ENCODE measurements at regions not wholly inside any gene's neighbourhood (a gene's known extent, or its start where the extent isn't known, plus 50 kb on each side); places are given as distances from the start of the nearest gene placed in this dataset.

GRCh38 chr1:34532113-34532512, 222.7 kb upstream of the GJB5 start:
- H3K4me3 ChIP-seq (replicated peaks in 1 of 4; ENCODE audit: control extremely low read depth in 1 of 4, insufficient read depth in 1 of 4, low read depth in 3 of 4, low read length in 4 of 4) = no peak overlapping the region
- DNase-seq (ENCODE audit: low read depth in 2 of 2) = no peak

GRCh38 chr1:34538481-34538880, 216.4 kb upstream of the GJB5 start:
- H3K9me3 ChIP-seq (ENCODE audit: control insufficient read depth, insufficient read depth, low read depth, low read length) = no peaks in the 10 kb centered on the region
- DNase-seq (ENCODE audit: low read depth in 2 of 2) = no peak
- no peak overlapping the region for H3K27ac ChIP-seq (ENCODE audit: insufficient read depth, low read length)
- no peaks in the 10 kb centered on the region for H3K4me1 ChIP-seq (ENCODE audit: control insufficient read depth, extremely low read depth, insufficient read depth, low read length)
- no peak overlapping the region for H3K4me3 ChIP-seq (replicated peaks in 1 of 4; ENCODE audit: control extremely low read depth in 1 of 4, insufficient read depth in 1 of 4, low read depth in 3 of 4, low read length in 4 of 4)
- TF ChIP-seq CTCF (conservative IDR thresholded peaks at IDR 0.05 in 1 of 2, IDR thresholded peaks at IDR 0.05 in 1 of 2; ENCODE audit: low read depth in 1 of 2, low read length in 2 of 2) = no peak
- TF ChIP-seq EZH2 (IDR thresholded peaks at IDR 0.05; ENCODE audit: low read length, missing control alignments) = no peak
- H3K9ac ChIP-seq (ENCODE audit: insufficient read depth, low read length) = no peak overlapping the region
- no peaks in the 10 kb centered on the region for H3K36me3 ChIP-seq (ENCODE audit: control insufficient read depth, insufficient read depth, low read length)
- H3K27me3 ChIP-seq (ENCODE audit: control insufficient read depth, insufficient read depth, low read length) = no peaks in the 10 kb centered on the region
- no peaks in the 10 kb centered on the region for H3K79me2 ChIP-seq (ENCODE audit: control insufficient read depth, insufficient read depth, low read length)
- H3K4me2 ChIP-seq (ENCODE audit: extremely low read depth, insufficient read depth, low read length) = no peak overlapping the region
- H4K20me1 ChIP-seq (ENCODE audit: control insufficient read depth, extremely low read depth, insufficient read depth, low read length) = no peaks in the 10 kb centered on the region
- no peak overlapping the region for H2AFZ ChIP-seq (ENCODE audit: low read length)

More at GRCh38 chr1:34532113-34532512, 222.7 kb upstream of the GJB5 start:
- H3K9me3 ChIP-seq (ENCODE audit: control insufficient read depth, insufficient read depth, low read depth, low read length) = no peaks in the 10 kb centered on the region
- H3K27me3 ChIP-seq (ENCODE audit: control insufficient read depth, insufficient read depth, low read length) = no peaks in the 10 kb centered on the region
- H2AFZ ChIP-seq (ENCODE audit: low read length) = no peak overlapping the region
- H3K9ac ChIP-seq (ENCODE audit: insufficient read depth, low read length) = no peak overlapping the region
- no peaks in the 10 kb centered on the region for H4K20me1 ChIP-seq (ENCODE audit: control insufficient read depth, extremely low read depth, insufficient read depth, low read length)
- H3K36me3 ChIP-seq (ENCODE audit: control insufficient read depth, insufficient read depth, low read length) = no peaks in the 10 kb centered on the region
- H3K4me1 ChIP-seq (ENCODE audit: control insufficient read depth, extremely low read depth, insufficient read depth, low read length) = no peaks in the 10 kb centered on the region
- H3K27ac ChIP-seq (ENCODE audit: insufficient read depth, low read length) = no peak overlapping the region
- H3K79me2 ChIP-seq (ENCODE audit: control insufficient read depth, insufficient read depth, low read length) = no peaks in the 10 kb centered on the region
- H3K4me2 ChIP-seq (ENCODE audit: extremely low read depth, insufficient read depth, low read length) = no peak overlapping the region
- TF ChIP-seq EZH2 (IDR thresholded peaks at IDR 0.05; ENCODE audit: low read length, missing control alignments) (no peak), CTCF (conservative IDR thresholded peaks at IDR 0.05 in 1 of 2, IDR thresholded peaks at IDR 0.05 in 1 of 2; ENCODE audit: low read depth in 1 of 2, low read length in 2 of 2) (no peak)

- Histone ChIP-seq H3K9ac (ENCODE audit: insufficient read depth, low read length) (no peak overlapping the region), H3K79me2 (ENCODE audit: control insufficient read depth, insufficient read depth, low read length) (no peaks in the 10 kb centered on the region), H3K27ac (ENCODE audit: insufficient read depth, low read length) (no peak overlapping the region), H2AFZ (ENCODE audit: low read length) (no peak overlapping the region), H3K4me3 (replicated peaks in 1 of 4; ENCODE audit: control extremely low read depth in 1 of 4, insufficient read depth in 1 of 4, low read depth in 3 of 4, low read length in 4 of 4) (no peak overlapping the region), H3K36me3 (ENCODE audit: control insufficient read depth, insufficient read depth, low read length) (no peaks in the 10 kb centered on the region), H3K9me3 (ENCODE audit: control insufficient read depth, insufficient read depth, low read depth, low read length) (no peaks in the 10 kb centered on the region), H3K4me1 (ENCODE audit: control insufficient read depth, extremely low read depth, insufficient read depth, low read length) (no peaks in the 10 kb centered on the region), H3K27me3 (ENCODE audit: control insufficient read depth, insufficient read depth, low read length) (no peaks in the 10 kb centered on the region), H3K4me2 (ENCODE audit: extremely low read depth, insufficient read depth, low read length) (no peak overlapping the region), H4K20me1 (ENCODE audit: control insufficient read depth, extremely low read depth, insufficient read depth, low read length) (no peaks in the 10 kb centered on the region)
- no peak for DNase-seq (ENCODE audit: low read depth in 2 of 2)
- TF ChIP-seq EZH2 (IDR thresholded peaks at IDR 0.05; ENCODE audit: low read length, missing control alignments) (no peak), CTCF (conservative IDR thresholded peaks at IDR 0.05 in 1 of 2, IDR thresholded peaks at IDR 0.05 in 1 of 2; ENCODE audit: low read depth in 1 of 2, low read length in 2 of 2) (no peak)
Observed at GRCh38 chr1:34547046-34547674, 207.7 kb upstream of the GJB5 start.
